AG10803 (cell line): ENCODE measurements at regions not wholly inside any gene's neighbourhood (a gene's known extent, or its start where the extent isn't known, plus 50 kb on each side); places are given as distances from the start of the nearest gene placed in this dataset.

Experiments used
- DNase-seq: peaks from one replicate; pipeline ENCODE4 v3.0.0; 2010; ENCODE audit warnings: low read depth
- H3K4me3 ChIP-seq: 2 replicates; pipeline ENCODE4 v1.5.1; 2011; ENCODE audit warnings: mild to moderate bottlenecking, low read length, control low read depth
- CTCF ChIP-seq: conservative IDR thresholded peaks from 2 replicates; pipeline ENCODE4 v1.5.1; 2011; ENCODE audit warnings: mild to moderate bottlenecking, low read length, control low read depth, inconsistent platforms

- H3K4me3 ChIP-seq = no peak overlapping the region
- no peak for DNase-seq
- TF ChIP-seq CTCF = no peak
Observed at GRCh38 chr14:97813556-97813955, 1016.4 kb downstream of the VRK1 start.

- no peak for DNase-seq
- no peak for TF ChIP-seq CTCF
Observed at GRCh38 chr14:97820781-97821180, 1023.6 kb downstream of the VRK1 start.

GRCh38 chr14:97824218-97824617 lies 1027.0 kb downstream of the VRK1 start:
- TF ChIP-seq CTCF = no peak
- no peak for DNase-seq

More at GRCh38 chr14:97820781-97821180, 1023.6 kb downstream of the VRK1 start:
- H3K4me3 ChIP-seq = no peak overlapping the region

GRCh38 chr14:97827746-97828145 lies 1030.6 kb downstream of the VRK1 start:
- no peak overlapping the region for H3K4me3 ChIP-seq
- no peak for TF ChIP-seq CTCF
- no peak for DNase-seq

More at GRCh38 chr14:97824218-97824617, 1027.0 kb downstream of the VRK1 start:
- H3K4me3 ChIP-seq = no peak overlapping the region

GRCh38 chr14:97832776-97833175 lies 1035.6 kb downstream of the VRK1 start:
- H3K4me3 ChIP-seq = no peak overlapping the region
- DNase-seq = no peak
- TF ChIP-seq CTCF = no peak

- no peak overlapping the region for H3K4me3 ChIP-seq
- TF ChIP-seq CTCF = no peak
- no peak for DNase-seq
Observed at GRCh38 chr14:97838986-97839385, 1041.8 kb downstream of the VRK1 start.

GRCh38 chr14:97840159-97840558 lies 1043.0 kb downstream of the VRK1 start:
- DNase-seq = no peak
- no peak for TF ChIP-seq CTCF
- H3K4me3 ChIP-seq = no peak overlapping the region
